ENCODE measurements at regions not wholly inside any gene's neighbourhood (a gene's known extent, or its start where the extent isn't known, plus 50 kb on each side); places are given as distances from the start of the nearest gene placed in this dataset.

DNA sequence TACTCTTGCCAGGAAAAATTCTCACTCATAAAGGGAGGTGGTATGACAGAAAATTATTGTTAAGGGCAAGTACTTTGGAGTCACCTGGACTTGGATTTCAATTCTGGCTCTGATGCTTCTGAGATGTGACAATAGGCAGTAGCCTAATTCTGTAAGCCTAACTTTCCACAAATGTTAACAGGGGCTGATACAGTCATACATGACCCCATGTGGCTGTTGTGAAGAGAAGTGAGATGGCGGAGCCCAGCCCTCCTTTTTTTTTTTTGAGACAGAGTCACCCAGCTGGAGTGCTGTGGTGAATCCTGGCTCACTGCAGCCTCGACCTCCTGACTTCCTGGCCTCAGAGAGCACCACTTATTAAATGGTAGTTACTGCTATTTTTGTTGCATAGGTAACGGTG, 54.4 kb upstream of the IRF2 start:
- no peak for DNase-seq (ENCODE audit: low read depth in 2 of 2)

DNA sequence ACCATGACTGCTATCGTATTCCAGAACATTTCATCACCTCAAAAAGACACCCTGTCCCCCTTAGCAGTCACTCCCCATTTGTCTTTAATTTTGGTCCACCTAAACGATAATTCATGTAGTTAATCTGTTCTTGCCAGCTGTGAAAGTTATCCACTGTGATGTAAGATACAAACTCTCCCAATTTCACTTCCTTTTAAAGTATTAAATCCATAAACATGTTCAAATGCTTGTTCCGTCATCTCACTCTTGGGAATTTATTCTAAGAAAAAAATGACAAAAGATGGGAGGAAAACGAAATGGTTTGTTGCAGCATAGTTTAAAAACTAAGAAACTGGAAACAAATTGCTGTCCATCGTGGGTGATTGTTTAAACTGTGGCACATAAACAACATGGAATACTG, 53.7 kb upstream of the IRF2 start:
- no peak for DNase-seq (ENCODE audit: low read depth in 2 of 2)

DNA sequence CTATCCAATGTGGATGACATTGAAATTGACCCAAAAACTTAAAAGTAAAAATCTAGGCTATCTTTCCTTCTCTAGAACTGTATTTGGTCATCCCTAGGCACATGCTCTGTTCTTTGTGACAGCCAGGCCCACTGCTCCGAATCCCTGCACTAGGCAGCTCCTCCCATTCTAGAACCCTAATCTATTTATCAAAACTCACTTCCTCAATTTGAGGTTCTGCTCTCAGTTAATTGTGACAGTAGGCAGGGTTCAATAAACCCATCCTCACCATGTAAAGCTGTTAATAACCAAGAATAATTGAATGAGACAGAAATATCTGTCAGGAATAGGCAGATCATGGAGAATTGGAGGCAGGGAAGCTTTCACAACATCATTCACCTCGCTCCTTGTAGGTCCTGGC, 51.9 kb upstream of the IRF2 start:
- no peak for DNase-seq (ENCODE audit: low read depth in 2 of 2)
